ENCODE measurements at regions not wholly inside any gene's neighbourhood (a gene's known extent, or its start where the extent isn't known, plus 50 kb on each side); places are given as distances from the start of the nearest gene placed in this dataset.

- no peak for DNase-seq (ENCODE audit: low read depth in 2 of 3, low spot score in 2 of 3)
Measured at GRCh38 chr1:88230126-88230525, 453.9 kb upstream of the PKN2 start.

- no peak for DNase-seq (ENCODE audit: low read depth in 2 of 3, low spot score in 2 of 3)
Measured at GRCh38 chr1:88237058-88237457, 447.0 kb upstream of the PKN2 start.

GRCh38 chr1:88239205-88239604 lies 444.9 kb upstream of the PKN2 start:
- DNase-seq (ENCODE audit: low read depth in 2 of 3, low spot score in 2 of 3) = no peak

- DNase-seq (ENCODE audit: low read depth in 2 of 3, low spot score in 2 of 3) = no peak
Measured at GRCh38 chr1:88247666-88248065, 436.4 kb upstream of the PKN2 start.

GRCh38 chr1:88250915-88251314 lies 433.2 kb upstream of the PKN2 start:
- DNase-seq (ENCODE audit: low read depth in 2 of 3, low spot score in 2 of 3) = no peak

- no peak for DNase-seq (ENCODE audit: low read depth in 2 of 3, low spot score in 2 of 3)
Measured at GRCh38 chr1:88252745-88253144, 431.3 kb upstream of the PKN2 start.

- no peak for DNase-seq (ENCODE audit: low read depth in 2 of 3, low spot score in 2 of 3)
Measured at GRCh38 chr1:88265606-88266005, 418.5 kb upstream of the PKN2 start.

- no peak for DNase-seq (ENCODE audit: low read depth in 2 of 3, low spot score in 2 of 3)
Measured at GRCh38 chr1:88266051-88266450, 418.0 kb upstream of the PKN2 start.

GRCh38 chr1:88272216-88272615 lies 411.9 kb upstream of the PKN2 start:
- DNase-seq (ENCODE audit: low read depth in 2 of 3, low spot score in 2 of 3) = no peak

- no peak for DNase-seq (ENCODE audit: low read depth in 2 of 3, low spot score in 2 of 3)
Measured at GRCh38 chr1:88274431-88274830, 409.6 kb upstream of the PKN2 start.

- no peak for DNase-seq (ENCODE audit: low read depth in 2 of 3, low spot score in 2 of 3)
Measured at GRCh38 chr1:88275259-88275862, 408.7 kb upstream of the PKN2 start.

GRCh38 chr1:88276163-88276562 lies 407.9 kb upstream of the PKN2 start:
- DNase-seq (ENCODE audit: low read depth in 2 of 3, low spot score in 2 of 3) = peak in 2 of 3 donors; percentile 1 to 19

- DNase-seq (ENCODE audit: low read depth in 2 of 3, low spot score in 2 of 3) = no peak
Measured at GRCh38 chr1:88284066-88284465, 400.0 kb upstream of the PKN2 start.

GRCh38 chr1:88284666-88285366 lies 399.3 kb upstream of the PKN2 start:
- DNase-seq (ENCODE audit: low read depth in 2 of 3, low spot score in 2 of 3) = no peak

GRCh38 chr1:88286716-88287115 lies 397.4 kb upstream of the PKN2 start:
- no peak for DNase-seq (ENCODE audit: low read depth in 2 of 3, low spot score in 2 of 3)

GRCh38 chr1:88288571-88288970 lies 395.5 kb upstream of the PKN2 start:
- DNase-seq (ENCODE audit: low read depth in 2 of 3, low spot score in 2 of 3) = no peak

GRCh38 chr1:88289401-88290102 lies 394.5 kb upstream of the PKN2 start:
- no peak for DNase-seq (ENCODE audit: low read depth in 2 of 3, low spot score in 2 of 3)

GRCh38 chr1:88291611-88292354 lies 392.3 kb upstream of the PKN2 start:
- no peak for DNase-seq (ENCODE audit: low read depth in 2 of 3, low spot score in 2 of 3)

- DNase-seq (ENCODE audit: low read depth in 2 of 3, low spot score in 2 of 3) = no peak
Measured at GRCh38 chr1:88293691-88294190, 390.3 kb upstream of the PKN2 start.

- DNase-seq (ENCODE audit: low read depth in 2 of 3, low spot score in 2 of 3) = no peak
Measured at GRCh38 chr1:88296227-88296626, 387.8 kb upstream of the PKN2 start.

- DNase-seq (ENCODE audit: low read depth in 2 of 3, low spot score in 2 of 3) = no peak
Measured at GRCh38 chr1:88296642-88297041, 387.4 kb upstream of the PKN2 start.
